Amniotic epithelial cell (primary cell): ENCODE measurements at regions not wholly inside any gene's neighbourhood (a gene's known extent, or its start where the extent isn't known, plus 50 kb on each side); places are given as distances from the start of the nearest gene placed in this dataset.
"Not testable (repeated sequence)": the region's sequence is repeated elsewhere in the genome, so short reads cannot be mapped to it uniquely, and the experiment has no call there.

Source experiments
- DNase-seq: peaks from one replicate; pipeline ENCODE4 v3.0.0-alpha.2; 2010; ENCODE audit warnings: low read depth

GRCh38 chr10:81109200-81109752 lies 571.6 kb downstream of the SH2D4B start:
- DNase-seq, result peak; percentile 2

DNA sequence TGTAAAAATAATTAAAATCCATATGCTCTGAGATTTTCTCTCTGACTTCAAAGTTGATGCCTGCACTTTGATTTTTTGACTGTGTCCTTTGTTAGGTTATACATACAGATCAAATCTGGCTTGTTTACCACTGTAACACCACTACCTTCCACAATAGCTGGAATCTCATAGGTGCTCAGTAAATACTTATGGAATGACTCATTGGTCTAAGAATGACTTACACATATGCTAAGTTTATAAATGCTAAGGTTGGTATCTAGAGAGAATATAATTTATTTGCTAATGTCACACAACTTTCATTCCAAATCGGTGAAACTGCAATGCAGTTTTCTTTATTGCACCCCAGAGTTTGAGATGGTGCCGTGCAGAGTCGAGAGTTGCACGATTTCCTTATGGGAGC lies 578.5 kb downstream of the SH2D4B start:
- peak; percentile 23 for DNase-seq

DNA sequence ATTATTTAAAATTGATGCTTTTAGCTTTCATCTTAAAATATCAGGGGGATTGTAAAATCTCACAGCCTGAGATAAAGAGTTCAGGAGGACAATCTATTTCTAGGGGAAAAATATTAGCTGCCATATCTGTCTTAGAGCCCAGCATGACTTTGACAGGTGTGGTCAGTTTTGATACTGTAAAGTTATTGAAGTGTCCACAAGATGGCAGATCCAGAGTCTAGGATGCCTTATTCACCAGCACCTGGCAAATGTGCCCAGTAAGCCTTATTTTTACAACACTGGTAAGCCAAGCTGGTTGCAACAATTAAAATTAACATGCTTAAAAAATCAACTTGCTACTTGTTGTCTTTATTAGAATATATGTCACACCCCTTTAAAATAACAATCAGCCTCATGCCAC lies 579.3 kb downstream of the SH2D4B start:
- DNase-seq, result no peak

DNA sequence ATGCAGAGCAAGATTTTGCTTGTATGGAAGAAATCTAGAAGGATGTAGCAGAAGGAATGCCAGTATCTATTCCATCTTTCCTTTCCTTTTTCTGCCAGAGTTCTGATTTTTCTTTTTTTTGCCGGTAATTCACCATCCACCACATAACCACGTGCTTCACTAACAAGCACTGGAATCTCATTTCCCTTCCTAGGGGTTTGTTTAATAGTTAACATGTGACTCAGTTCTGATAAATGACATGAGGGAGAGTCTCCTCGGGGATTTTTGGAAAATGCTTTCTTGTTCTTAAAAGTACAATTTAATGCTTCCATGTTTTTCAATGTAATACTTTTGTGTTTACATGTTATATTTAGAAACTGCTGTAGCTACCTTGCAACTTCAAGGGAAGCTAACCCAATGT lies 590.2 kb downstream of the SH2D4B start:
- no peak for DNase-seq

DNA sequence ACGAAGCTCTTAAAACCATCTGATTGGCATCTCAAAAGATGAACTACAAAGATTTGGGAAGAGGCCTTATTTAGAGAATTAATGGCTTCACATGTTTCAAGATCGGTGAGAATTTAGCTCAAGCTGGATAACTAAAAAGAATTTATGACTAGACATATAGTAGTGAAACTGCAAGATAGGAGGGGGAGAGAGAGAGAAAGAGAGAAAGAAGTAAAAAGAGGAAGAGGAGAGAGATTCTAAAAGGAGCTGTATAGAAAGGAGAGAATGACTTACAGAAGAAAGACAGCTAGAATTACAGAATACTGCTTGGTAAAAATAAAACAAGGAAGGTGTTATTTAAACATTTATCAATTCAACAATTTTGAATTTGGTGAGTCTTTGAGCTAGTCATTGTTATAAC lies 592.3 kb downstream of the SH2D4B start:
- DNase-seq, result no peak

DNA sequence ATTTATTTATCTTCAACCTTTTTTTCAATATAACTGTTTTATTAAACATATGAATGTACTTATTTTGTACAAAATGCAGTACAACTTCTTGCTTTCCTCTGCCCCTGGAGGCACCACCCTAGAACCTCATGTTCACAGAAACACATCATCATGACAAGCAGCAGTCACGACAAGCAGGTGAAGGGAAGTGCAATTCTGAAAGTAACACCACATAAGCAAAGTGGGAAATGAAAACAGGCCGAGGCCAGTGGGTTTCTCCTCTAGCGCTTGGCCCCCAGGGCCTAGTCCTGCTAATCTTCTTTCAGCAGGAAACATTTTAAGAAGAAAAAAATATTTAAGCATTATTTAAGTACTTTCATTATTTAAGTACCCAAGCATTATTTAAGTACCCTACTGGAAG lies 598.1 kb downstream of the SH2D4B start:
- DNase-seq, result no peak

- DNase-seq, result no peak
These were observed 598.6 kb downstream of the SH2D4B start for GRCh38 chr10:81136261-81136660.

DNA sequence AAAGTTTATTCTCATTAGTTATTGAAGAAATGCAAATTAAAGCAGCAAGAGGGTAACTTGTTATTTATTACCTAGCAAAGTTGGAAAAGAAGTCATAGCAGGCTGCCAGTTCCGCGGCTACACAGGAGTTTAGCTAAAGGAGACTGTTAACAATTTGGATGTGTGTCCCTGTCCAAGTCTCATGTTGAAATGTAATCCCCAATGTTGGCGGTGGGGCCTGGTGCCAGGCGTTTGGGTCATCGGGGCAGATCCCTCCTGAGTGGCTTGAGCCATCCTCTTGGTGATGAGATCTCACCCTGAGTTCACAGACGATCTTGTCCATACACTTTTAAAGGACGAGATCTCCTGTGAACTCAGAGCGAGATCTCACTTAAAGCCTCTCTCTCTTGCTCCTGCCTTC lies 608.3 kb downstream of the SH2D4B start:
- no peak for DNase-seq

GRCh38 chr10:81146436-81146835 lies 608.7 kb downstream of the SH2D4B start:
- DNase-seq, result no peak

- no peak for DNase-seq
These were observed 615.0 kb downstream of the SH2D4B start for GRCh38 chr10:81152656-81153055.

GRCh38 chr10:81157681-81158080 lies 620.0 kb downstream of the SH2D4B start:
- no peak for DNase-seq

GRCh38 chr10:81177651-81178244 lies 640.0 kb downstream of the SH2D4B start:
- DNase-seq, result no peak

GRCh38 chr10:81179324-81179723 lies 641.6 kb downstream of the SH2D4B start:
- DNase-seq, result no peak

DNA sequence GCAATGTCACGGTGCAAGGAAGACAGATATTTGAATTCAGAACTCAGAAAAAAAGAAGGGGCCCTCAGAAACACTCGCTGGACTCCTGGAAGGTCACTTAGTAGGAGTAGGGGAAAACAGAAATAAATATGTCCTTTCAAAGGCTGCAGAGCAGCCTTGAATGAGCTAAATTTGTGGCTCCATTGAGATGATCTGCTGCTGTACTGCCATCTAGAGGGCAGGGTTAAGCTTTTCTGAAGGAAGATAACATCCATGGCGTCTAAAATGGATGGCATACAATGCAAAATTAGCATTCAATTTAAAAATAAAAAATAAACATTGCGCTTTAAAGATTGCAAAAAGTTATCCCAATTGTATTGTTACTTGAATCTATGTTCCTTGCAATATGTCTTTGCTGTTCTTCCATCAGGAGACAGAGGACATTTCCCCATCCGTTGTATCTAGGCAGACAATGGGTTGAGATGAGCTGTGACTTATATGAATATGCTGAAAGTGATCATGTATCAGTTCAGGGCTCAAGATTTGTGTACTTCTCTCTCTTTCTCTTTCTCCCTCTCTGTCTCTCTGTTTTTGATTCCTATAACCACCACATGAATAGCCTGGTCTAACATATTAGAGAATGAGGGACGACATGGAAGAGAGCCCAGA lies 642.2 kb downstream of the SH2D4B start:
- peak; percentile 16 for DNase-seq

DNA sequence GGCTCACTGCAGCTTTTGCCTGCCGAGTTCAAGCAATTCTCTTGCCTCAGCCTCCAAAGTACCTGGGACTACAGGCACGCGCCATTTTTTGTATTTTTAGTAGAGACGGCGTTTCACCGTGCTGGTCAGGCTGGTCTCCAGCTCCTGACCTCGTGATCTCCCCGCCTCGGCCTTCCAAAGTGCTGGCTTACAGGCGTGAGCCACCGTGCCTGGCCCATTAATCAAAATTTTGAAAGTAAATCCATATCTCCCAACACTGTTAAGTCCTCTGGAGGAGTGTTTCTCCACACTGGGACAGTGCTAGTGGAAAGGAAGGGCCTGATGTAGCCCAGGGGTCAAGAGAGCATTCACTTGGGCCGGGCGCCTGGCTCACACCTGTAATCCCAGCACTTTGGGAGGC lies 644.6 kb downstream of the SH2D4B start:
- DNase-seq, result no peak

GRCh38 chr10:81192221-81192788 lies 654.6 kb downstream of the SH2D4B start:
- DNase-seq, result no peak

GRCh38 chr10:81200801-81201200 lies 663.1 kb downstream of the SH2D4B start:
- DNase-seq, result no peak

DNA sequence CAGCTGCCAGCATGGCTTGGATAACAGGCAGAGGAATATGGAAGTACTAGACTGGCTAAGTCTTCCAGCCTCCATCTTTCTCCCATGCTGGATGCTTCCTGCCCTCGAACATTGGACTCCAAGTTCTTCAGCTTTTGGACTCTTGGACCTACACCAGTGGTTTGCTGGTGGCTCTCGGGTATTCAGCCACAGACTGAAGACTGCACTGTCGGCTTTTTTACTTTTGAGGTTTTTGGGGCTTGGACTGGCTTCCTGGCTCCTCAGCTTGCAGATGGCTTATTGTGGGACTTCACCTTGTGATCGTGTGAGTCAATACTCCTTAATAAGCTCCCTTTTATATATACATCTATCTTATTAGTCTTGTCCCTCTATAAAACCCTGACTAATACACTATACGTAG lies 667.6 kb upstream of the NRG3 start:
- not testable (repeated sequence) for DNase-seq

DNA sequence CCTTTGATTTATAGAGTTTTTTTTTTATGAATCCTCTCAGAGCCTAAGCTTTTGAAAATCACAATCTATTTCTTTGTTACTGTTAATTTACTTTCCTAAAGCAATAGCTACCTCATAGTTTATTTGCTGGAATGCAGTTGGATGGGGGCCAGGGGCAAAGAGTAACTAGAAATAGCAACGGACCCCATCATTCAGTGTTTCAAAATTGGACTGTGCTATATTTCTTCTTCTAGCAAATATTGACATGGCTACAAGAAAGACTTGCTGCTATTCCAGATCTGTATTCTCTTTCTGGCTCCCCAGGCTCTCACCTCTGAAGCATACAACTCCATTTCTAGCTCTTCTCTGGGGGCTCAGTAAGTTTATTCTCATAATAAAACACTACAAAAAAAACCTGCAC lies 661.6 kb upstream of the NRG3 start:
- DNase-seq, result no peak

DNA sequence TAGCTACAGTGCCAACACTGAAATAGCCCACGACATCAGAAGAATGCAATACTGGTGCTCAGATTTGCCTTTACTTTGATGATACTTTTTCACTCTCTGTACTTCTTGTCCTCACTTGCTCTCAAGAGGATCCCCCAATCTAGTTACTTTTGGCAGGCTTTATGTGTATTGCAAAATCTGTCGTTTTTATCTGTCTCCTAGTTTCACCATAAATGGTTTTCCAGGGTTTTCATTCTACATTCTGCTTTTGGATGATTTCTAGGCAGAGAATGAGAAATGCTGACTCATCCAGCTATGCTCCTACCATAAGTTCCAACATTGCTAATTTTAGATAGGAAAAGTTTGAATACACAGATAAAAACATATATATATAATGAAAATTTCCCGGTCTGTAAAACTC lies 659.5 kb upstream of the NRG3 start:
- DNase-seq, result peak; percentile 12

DNA sequence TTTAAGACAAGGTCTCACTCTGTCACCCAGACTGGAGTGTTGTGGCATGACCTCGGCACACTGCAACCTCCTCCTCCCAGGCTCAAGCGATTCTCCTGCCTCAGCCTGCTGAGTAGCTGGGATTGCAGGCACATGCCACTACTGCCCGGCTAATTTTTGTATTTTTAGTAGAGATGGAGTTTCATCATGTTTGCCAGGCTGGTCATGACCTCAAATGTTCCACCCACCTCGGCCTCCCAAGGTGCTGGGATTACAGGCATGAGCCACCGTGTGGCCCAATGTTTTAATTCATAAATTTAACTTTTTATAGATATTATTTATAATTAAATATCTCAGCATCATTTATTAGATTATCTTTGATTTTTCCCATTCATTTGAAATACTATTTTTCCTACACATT lies 658.0 kb upstream of the NRG3 start:
- DNase-seq, result no peak

DNA sequence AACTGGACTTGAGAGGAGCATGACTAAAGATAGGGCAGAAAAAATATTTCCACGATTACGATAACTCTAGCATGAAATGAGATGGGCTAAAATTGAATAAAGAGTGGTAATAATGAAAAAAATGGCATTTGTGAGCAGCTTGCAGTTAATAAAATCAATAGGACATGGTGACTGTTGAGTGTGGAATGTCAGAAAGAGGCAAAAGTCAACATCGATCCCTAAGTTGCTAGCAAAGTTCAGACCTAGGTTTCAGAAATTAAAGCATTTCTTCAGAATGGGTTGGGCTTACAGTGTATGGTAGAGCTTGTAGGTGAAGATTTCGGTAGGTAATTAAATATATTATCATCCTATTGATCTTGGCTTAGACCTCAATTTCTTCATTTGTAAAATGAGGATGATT lies 656.7 kb upstream of the NRG3 start:
- no peak for DNase-seq

GRCh38 chr10:81219758-81220157 lies 655.2 kb upstream of the NRG3 start:
- DNase-seq, result no peak

GRCh38 chr10:81248886-81249285 lies 626.1 kb upstream of the NRG3 start:
- DNase-seq, result no peak
